Lower leg skin (tissue), 3 donors: ENCODE measurements at regions not wholly inside any gene's neighbourhood (a gene's known extent, or its start where the extent isn't known, plus 50 kb on each side); places are given as distances from the start of the nearest gene placed in this dataset.

Source experiments
- CTCF ChIP-seq, 3 donors: fragments of 450-650 bp; IDR thresholded peaks; one replicate each; pipeline ENCODE4 v1.5.1; 2016; ENCODE audit warnings: antibody characterized with exemption in 3 of 3, mild to moderate bottlenecking in 3 of 3, moderate library complexity in 2 of 3
- POLR2A ChIP-seq, 2 donors: fragments of 450-650 bp; IDR thresholded peaks; one replicate each; pipeline ENCODE4 v1.6.1; 2016 to 2017; ENCODE audit warnings: antibody characterized with exemption in 2 of 2, mild to moderate bottlenecking in 1 of 2, moderate library complexity in 1 of 2

- TF ChIP-seq CTCF (IDR thresholded peaks at IDR 0.05): no peak
- no peak for TF ChIP-seq POLR2A (IDR thresholded peaks at IDR 0.05)
Observed at GRCh38 chr14:48435221-48435620, 759.8 kb upstream of the MDGA2 start.
